Heart right ventricle (tissue), 16 donors: ENCODE measurements at regions not wholly inside any gene's neighbourhood (a gene's known extent, or its start where the extent isn't known, plus 50 kb on each side); places are given as distances from the start of the nearest gene placed in this dataset.
A peak's percentile ranks its signal among the peaks of the same experiment; 100 is the strongest.

Source experiments
- ATAC-seq, 8 donors: fragments of 200-7000 bp; cut with Tn5 transposase; one replicate each; pipeline ENCODE4 v1.9.1; 2020; ENCODE audit warnings: mild to moderate bottlenecking in 8 of 8, moderate library complexity in 8 of 8, moderate number of reproducible peaks in 1 of 8
- DNase-seq, 2 donors: peaks; one replicate each; pipeline ENCODE4 v3.0.0-alpha.2; 2020
- H3K27ac ChIP-seq, 10 donors: fragments of 200-600 bp; sonication (generic) in 2 of 10; one replicate each; pipeline versions ENCODE4 v1.5.0 to v1.8.0; 2020 to 2022; ENCODE audit warnings: mild to moderate bottlenecking in 3 of 10
- H3K27me3 ChIP-seq, 7 donors: fragments of 200-600 bp; one replicate each; pipeline ENCODE4 v1.8.0; 2021 to 2022; ENCODE audit warnings: mild to moderate bottlenecking in 2 of 7
- H3K36me3 ChIP-seq, 9 donors: fragments of 200-600 bp; sonication (generic) in 1 of 9; one replicate each; pipeline versions ENCODE4 v1.5.0 to v1.8.0; 2020 to 2022; ENCODE audit warnings: mild to moderate bottlenecking in 2 of 9
- H3K4me1 ChIP-seq, 9 donors: fragments of 200-600 bp; sonication (generic) in 1 of 9; one replicate each; pipeline versions ENCODE4 v1.5.0 to v1.8.0; 2020 to 2022; ENCODE audit warnings: mild to moderate bottlenecking in 4 of 9
- H3K4me3 ChIP-seq, 10 donors: fragments of 200-600 bp; sonication (generic) in 2 of 10; one replicate each; pipeline versions ENCODE4 v1.5.0 to v1.8.0; 2020 to 2022; ENCODE audit warnings: mild to moderate bottlenecking in 7 of 10, moderate library complexity in 2 of 10
- H3K9me3 ChIP-seq, 11 donors: fragments of 200-600 bp in 10 of 11; sonication (generic) in 2 of 11; one replicate each; pipeline versions ENCODE4 v1.5.0 to v1.8.0; 2013 to 2022; ENCODE audit warnings: mild to moderate bottlenecking in 2 of 11, control low read depth in 1 of 11, moderate library complexity in 1 of 11
- CTCF ChIP-seq, 9 donors: fragments of 200-600 bp; sonication (generic) in 2 of 9; IDR thresholded peaks; one replicate each; pipeline versions ENCODE4 v1.5.0 to v1.8.0; 2021 to 2022; ENCODE audit warnings: antibody characterized with exemption in 9 of 9, mild to moderate bottlenecking in 5 of 9, moderate library complexity in 1 of 9
- WGBS, 2 donors: extraction: QIAGEN DNeasy Blood & Tissue Kit; methylation state at CpG; one replicate each; pipeline ENCODE4 v1.1.7; 2013; ENCODE audit warnings: inconsistent platforms in 1 of 2; 5-methylcytosine and 5-hydroxymethylcytosine counted together
- intact Hi-C, 10 donors: fragments of 100-400 bp; cut with DNase I; formaldehyde crosslinking; loops; one replicate each; pipeline versions ENCODE4 v1.11.1 to v1.14.2; 2022
- donor health status: Arrhythmogenic right ventricular cardiomyopathy.
- donor health status: ischemic (EF 13 %, LVEDD 7.1; RV severe dilation, severe dysfunction).
- donor health status: healthy with polysubstance abuse.
- donor health status: DM: no; HTN: yes; CAD: no.
- donor health status: DM: no; HTN: no; CAD: no.
- donor health status: ischemic (EF 25% LVEDD 6.9; RV normal size, moderate dysfunction).
- donor health status: ischemic (EF 25% LVEDD 5.7; RV mildly dilated, moderate dysfunction).
- donor health status: healthy.
- donor health status: DM: yes; HTN: yes; CAD: no.
- donor health status: Ischemic cardiomyopathy.
- donor health status: ischemic (EF 35%, LVEDD 5.7; RV mildly dilated, moderate dysfunction).
- donor health status: nonischemic (EF 11% LVEDD 7.7; RV severe dilation, severe dysfunction).
- donor health status: DM: yes; HTN: yes; CAD: no.
- donor health status: PGD.
- donor health status: ischemic (EF 29% LVEDD 5.4; RV normal size, mild dysfunction).
- donor health status: nonischemic (EF 23%, LVEDD 6.1; RV moderate dilation, normal function).

DNA sequence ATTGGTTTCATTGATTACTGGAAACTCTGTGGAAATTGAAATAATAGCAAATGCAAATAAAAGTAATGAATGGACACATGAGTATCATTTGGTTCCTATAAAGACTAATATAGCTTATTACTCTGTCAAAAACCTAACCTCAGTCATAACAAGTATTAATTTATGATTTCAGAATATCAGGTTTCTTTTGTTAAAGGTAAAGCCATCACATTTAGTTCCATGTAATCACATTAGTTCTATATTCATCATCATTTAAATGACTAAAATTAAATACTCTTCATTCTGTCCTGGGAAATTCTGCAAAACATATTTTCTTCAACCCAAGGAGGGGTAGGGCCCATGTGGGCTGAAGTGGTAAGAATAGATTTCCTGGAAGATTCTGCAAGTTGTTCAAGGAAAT lies 68.2 kb upstream of the ANO3 start:
- no peaks in the 10 kb centered on the region for H3K9me3 ChIP-seq
- H3K27me3 ChIP-seq: no peaks in the 10 kb centered on the region
- DNase-seq: no peak
- H3K36me3 ChIP-seq: no peaks in the 10 kb centered on the region
- H3K4me1 ChIP-seq: no peaks in the 10 kb centered on the region
- no peak for ATAC-seq
- intact Hi-C loops: no loop called here
- no peak for TF ChIP-seq CTCF (IDR thresholded peaks at IDR 0.05)
- no peak overlapping the region for H3K27ac ChIP-seq
- no peak overlapping the region for H3K4me3 ChIP-seq

DNA sequence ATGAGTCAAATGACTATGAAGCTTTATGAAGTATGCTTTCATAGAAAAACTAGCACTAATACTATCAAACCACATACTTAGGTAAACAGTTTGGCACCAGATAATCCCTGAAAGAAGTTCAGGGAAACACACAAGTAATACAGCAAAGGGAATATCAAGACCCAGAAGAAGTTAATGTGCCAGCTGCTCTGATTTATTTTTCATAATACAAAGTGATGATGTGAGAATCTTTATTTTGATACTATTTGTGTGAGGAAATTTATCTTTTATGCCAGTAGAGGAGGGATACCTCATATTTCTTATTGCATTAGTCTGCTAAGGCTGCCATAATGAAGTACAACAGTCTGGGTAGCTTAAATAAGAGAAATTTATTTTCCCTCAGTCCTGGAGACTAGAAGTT lies 67.7 kb upstream of the ANO3 start:
- Histone ChIP-seq H3K4me1 (no peaks in the 10 kb centered on the region), H3K4me3 (no peak overlapping the region), H3K36me3 (no peaks in the 10 kb centered on the region), H3K27me3 (peaks cover 0 to 5% (median 0%) of the 10 kb centered on the region in 7 donors), H3K9me3 (no peaks in the 10 kb centered on the region), H3K27ac (no peak overlapping the region)
- no peak for TF ChIP-seq CTCF (IDR thresholded peaks at IDR 0.05)
- DNase-seq: no peak
- intact Hi-C loops: no loop called here
- ATAC-seq: no peak

DNA sequence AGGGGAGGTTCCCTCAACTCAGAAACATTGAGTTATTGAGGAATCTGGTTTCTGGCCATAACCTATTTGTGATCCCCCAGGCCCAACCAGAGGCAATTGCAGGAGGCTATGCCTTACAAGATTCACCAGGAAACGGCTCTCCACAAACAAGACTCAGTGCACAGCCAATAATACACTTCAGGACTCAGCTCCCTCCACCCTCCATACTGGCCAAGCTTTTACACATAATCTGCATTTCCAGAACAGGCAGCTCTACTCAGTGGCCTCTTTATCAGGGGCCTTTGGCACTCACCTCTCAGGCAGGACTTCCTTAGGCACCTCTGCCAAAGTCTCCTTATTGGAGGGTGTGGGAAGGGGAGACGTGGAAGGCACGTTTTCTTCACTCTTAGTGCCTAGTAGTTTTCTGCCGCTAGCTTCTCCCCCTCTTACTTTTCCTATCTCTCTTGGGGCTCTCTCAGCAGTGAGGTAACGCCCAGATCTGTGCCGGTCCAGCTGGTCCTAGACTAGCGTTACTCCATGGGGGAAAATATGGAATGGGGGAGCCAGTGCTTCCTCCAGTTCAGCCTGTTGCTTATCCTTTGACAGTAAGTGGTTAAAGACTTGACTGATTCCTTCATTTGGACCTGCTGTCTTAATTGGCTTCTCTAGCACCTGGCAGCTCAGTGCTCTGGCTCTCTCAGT lies 62.8 kb upstream of the ANO3 start:
- H3K4me3 ChIP-seq: peak overlapping the region in 2 of 10 donors; percentile 25 to 29
- peaks cover 0 to 7% (median 0%) of the 10 kb centered on the region in 7 donors for H3K27me3 ChIP-seq
- 61 to 72% methylated on average over 7 of the region's 7 CpGs for WGBS, 2 donors
- no peak overlapping the region for H3K27ac ChIP-seq
- intact Hi-C loops: no loop called here
- H3K4me1 ChIP-seq: no peaks in the 10 kb centered on the region
- no peaks in the 10 kb centered on the region for H3K36me3 ChIP-seq
- TF ChIP-seq CTCF (IDR thresholded peaks at IDR 0.05): no peak
- peak in 4 of 8 donors; percentile 37 to 61 (median 44) for ATAC-seq
- no peaks in the 10 kb centered on the region for H3K9me3 ChIP-seq
- no peak for DNase-seq

GRCh38 chr11:26271666-26272065 lies 60.3 kb upstream of the ANO3 start:
- Histone ChIP-seq H3K27me3 (peaks cover 0 to 7% (median 0%) of the 10 kb centered on the region in 7 donors), H3K4me3 (no peak overlapping the region), H3K27ac (no peak overlapping the region), H3K4me1 (no peaks in the 10 kb centered on the region), H3K36me3 (no peaks in the 10 kb centered on the region), H3K9me3 (no peaks in the 10 kb centered on the region)
- WGBS, 2 donors: 68 to 86% methylated on average over 2 of the region's 2 CpGs
- no peak for TF ChIP-seq CTCF (IDR thresholded peaks at IDR 0.05)
- intact Hi-C loops: no loop called here
- ATAC-seq: no peak
- DNase-seq: no peak
